ENCODE measurements at regions not wholly inside any gene's neighbourhood (a gene's known extent, or its start where the extent isn't known, plus 50 kb on each side); places are given as distances from the start of the nearest gene placed in this dataset.

GRCh38 chr9:1743121-1743960 is 271.8 kb upstream of the SMARCA2 start:
- no peak for TF ChIP-seq RAD21 (IDR thresholded peaks at IDR 0.05; ENCODE audit: low read depth)
- TF ChIP-seq, protein P1, sequence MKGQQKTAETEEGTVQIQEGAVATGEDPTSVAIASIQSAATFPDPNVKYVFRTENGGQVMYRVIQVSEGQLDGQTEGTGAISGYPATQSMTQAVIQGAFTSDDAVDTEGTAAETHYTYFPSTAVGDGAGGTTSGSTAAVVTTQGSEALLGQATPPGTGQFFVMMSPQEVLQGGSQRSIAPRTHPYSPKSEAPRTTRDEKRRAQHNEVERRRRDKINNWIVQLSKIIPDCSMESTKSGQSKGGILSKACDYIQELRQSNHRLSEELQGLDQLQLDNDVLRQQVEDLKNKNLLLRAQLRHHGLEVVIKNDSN (IDR thresholded peaks at IDR 0.05) = no peak
- no peak for TF ChIP-seq EP300 (IDR thresholded peaks at IDR 0.05; ENCODE audit: borderline replicate concordance)
- no peak for TF ChIP-seq TAF1 (IDR thresholded peaks at IDR 0.05; ENCODE audit: low read depth)
- TF ChIP-seq CREB1 (IDR thresholded peaks at IDR 0.05; ENCODE audit: low read depth) = no peak
- TF ChIP-seq CEBPB (IDR thresholded peaks at IDR 0.05) = no peak
